ENCODE measurements at regions not wholly inside any gene's neighbourhood (a gene's known extent, or its start where the extent isn't known, plus 50 kb on each side); places are given as distances from the start of the nearest gene placed in this dataset.
A peak's percentile ranks its signal among the peaks of the same experiment; 100 is the strongest.

DNA sequence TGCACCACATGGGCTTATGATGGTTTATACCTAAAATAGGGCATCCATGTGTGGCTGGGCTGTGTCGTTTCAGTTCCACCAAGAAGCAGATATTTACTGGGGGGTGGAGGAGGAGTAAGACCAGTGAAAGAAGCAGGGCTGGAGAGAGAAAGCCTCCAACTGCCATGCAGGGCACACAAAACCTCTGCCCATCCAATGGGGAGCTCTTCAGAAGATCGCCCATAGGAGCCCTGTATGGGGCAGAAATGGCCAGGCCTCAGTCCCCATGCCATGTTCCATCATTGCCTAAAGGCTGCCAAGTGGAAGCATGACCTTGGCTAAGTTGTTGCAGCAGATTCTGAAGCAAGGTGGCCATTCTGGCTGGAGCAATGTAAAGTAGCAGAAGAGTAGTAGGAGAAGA is 277.0 kb downstream of the MEX3B start:
- ATAC-seq (replicated peaks in 6 of 8), result no peak
- in situ Hi-C loops (cut with MboI; ENCODE audit: low pct_unique_long_range_greater_than_20kb in 2 of 9, low sequenced_read_pairs in 9 of 9, unreplicated experiment in 9 of 9), result no loop called here

DNA sequence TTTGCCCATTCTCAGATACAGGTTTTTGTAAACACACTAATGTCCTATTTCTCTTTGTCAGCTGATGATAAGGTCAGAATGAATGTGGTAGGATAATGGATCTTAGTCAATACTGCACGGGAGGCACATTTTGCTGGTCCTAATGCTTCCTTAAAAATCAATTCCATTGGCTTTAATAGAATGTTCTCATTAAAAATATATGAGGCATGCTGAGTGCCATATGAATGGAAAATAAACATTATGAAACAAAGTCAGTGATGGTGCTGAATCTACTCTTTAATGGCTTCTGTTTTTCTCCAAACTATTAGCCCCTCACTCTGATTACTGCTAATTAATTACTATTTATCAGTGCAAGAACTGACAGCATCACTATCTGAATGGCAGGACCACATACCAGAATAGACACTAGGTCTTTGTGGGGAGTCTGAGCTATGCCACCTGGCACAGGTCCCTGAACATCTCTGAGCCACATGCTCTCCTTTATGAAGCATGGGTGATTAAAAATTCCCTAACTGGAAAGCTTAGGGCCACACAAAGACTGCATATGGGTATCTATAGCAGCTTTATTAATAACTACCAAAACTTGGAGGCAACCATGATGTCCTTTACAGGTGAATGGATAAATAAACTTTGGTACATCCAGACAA is 278.9 kb downstream of the MEX3B start:
- Histone ChIP-seq H3K27ac (no peak overlapping the region), H3K4me1 (replicated peaks in 1 of 2) (no peaks in the 10 kb centered on the region), H3K4me3 (no peak overlapping the region)
- in situ Hi-C loops (cut with MboI; ENCODE audit: low pct_unique_long_range_greater_than_20kb in 2 of 9, low sequenced_read_pairs in 9 of 9, unreplicated experiment in 9 of 9), result no loop called here
- 0 to 100% (median 53%) methylated on average over 1 of the region's 1 CpG; no CpG with 5 or more reads in 4 of the 10 experiments for WGBS, 10 experiments
- ATAC-seq (replicated peaks in 6 of 8), result no peak

More for the DNA sequence above, 277.0 kb downstream of the MEX3B start:
- WGBS, 10 experiments, result 0 to 100% (median 83%) methylated on average over 1 to 2 of the region's 2 CpGs; no CpG with 5 or more reads in 5 of the 10 experiments
- no peak overlapping the region for H3K27ac ChIP-seq
- H3K4me3 ChIP-seq, result no peak overlapping the region
- H3K4me1 ChIP-seq (replicated peaks in 1 of 2), result no peaks in the 10 kb centered on the region

- H3K4me1 ChIP-seq (replicated peaks in 1 of 2), result no peaks in the 10 kb centered on the region
- no peak overlapping the region for H3K27ac ChIP-seq
- in situ Hi-C loops (cut with MboI; ENCODE audit: low pct_unique_long_range_greater_than_20kb in 2 of 9, low sequenced_read_pairs in 9 of 9, unreplicated experiment in 9 of 9), result no loop called here
- 0 to 100% (median 90%) methylated on average over 1 to 2 of the region's 2 CpGs; no CpG with 5 or more reads in 1 of the 10 experiments for WGBS, 10 experiments
- H3K4me3 ChIP-seq, result no peak overlapping the region
- no peak for ATAC-seq (replicated peaks in 6 of 8)
Observed at GRCh38 chr15:81765816-81766215, 280.0 kb downstream of the MEX3B start.

DNA sequence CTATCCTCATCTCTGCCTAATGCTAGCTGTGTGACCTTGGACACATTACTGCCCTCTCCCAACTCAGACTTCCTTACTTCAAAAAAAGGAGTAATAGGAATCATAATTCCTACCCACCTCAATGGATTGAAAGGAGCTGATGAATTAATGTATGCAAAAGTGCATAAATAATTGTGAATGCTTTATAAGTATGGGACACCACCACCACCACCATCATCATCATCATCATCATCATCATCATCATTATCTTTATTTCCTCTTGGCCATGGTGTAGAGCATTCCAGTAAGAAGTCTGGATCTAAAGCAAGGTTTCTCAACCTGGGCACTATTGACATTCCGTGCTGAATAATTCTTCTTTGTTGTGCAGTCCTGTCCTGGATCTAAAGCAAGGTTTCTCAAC is 282.5 kb downstream of the MEX3B start:
- H3K4me3 ChIP-seq, result no peak overlapping the region
- H3K4me1 ChIP-seq (replicated peaks in 1 of 2), result peaks cover 2 to 6% of the 10 kb centered on the region in 2 donors
- no peak for ATAC-seq (replicated peaks in 6 of 8)
- H3K27ac ChIP-seq, result no peak overlapping the region
- WGBS, 10 experiments, result 0 to 100% (median 100%) methylated on average over 1 of the region's 1 CpG; no CpG with 5 or more reads in 3 of the 10 experiments
- in situ Hi-C loops (cut with MboI; ENCODE audit: low pct_unique_long_range_greater_than_20kb in 2 of 9, low sequenced_read_pairs in 9 of 9, unreplicated experiment in 9 of 9), result no loop called here

DNA sequence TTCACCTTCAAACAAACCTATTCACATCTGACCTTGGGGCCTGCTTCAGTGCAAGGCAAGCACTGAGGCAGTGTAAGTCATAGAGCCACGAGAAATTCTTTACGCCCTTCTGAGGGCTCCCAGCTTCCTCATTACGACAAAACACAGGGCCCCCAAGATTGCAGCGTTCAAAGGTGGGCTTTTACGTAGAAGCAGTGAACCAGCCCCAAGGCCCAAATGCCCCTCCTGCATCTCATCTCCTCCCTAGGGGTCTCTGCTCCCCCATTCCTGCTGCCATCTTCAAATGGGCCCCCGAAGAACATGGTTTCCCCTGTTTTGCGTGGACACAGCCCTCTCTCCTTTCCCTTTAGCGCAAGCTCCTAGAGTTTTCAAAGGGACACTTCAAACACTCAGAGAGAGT is 285.1 kb downstream of the MEX3B start:
- no peak overlapping the region for H3K4me3 ChIP-seq
- 35 to 100% (median 100%) methylated on average over 1 to 6 of the region's 8 CpGs; no CpG with 5 or more reads in 2 of the 10 experiments for WGBS, 10 experiments
- in situ Hi-C loops (cut with MboI; ENCODE audit: low pct_unique_long_range_greater_than_20kb in 2 of 9, low sequenced_read_pairs in 9 of 9, unreplicated experiment in 9 of 9), result no loop called here
- ATAC-seq (replicated peaks in 6 of 8), result no peak
- peaks cover 2 to 8% of the 10 kb centered on the region in 2 donors for H3K4me1 ChIP-seq (replicated peaks in 1 of 2)
- no peak overlapping the region for H3K27ac ChIP-seq

DNA sequence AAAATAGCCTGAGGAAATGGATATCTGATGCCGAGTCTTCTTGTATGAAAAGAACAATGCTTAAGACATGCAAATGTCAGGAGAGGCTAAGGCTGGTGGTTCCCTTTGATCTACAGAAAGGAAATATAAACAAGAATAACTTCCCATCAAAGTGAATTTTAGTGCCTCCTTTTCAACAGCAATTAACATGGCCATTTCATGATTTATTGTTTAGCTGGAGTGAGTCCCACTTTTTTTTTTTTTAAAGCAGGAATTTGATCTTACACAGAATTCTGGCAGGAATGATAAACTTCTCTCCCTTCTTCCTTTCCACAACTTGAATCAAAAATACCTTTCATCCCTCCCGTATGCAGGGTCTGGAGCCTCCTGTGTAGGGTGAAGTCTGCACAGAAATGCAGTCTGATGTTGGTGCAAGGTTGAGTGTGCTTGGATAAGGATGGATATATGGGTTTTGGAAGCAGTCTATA is 287.0 kb downstream of the MEX3B start:
- peak in 3 of 8 experiments; percentile 78 to 92 (median 78) for ATAC-seq (replicated peaks in 6 of 8)
- no peak overlapping the region for H3K27ac ChIP-seq
- in situ Hi-C loops (cut with MboI; ENCODE audit: low pct_unique_long_range_greater_than_20kb in 2 of 9, low sequenced_read_pairs in 9 of 9, unreplicated experiment in 9 of 9), result no loop called here
- peaks cover 2 to 8% of the 10 kb centered on the region in 2 donors for H3K4me1 ChIP-seq (replicated peaks in 1 of 2)
- 0 to 83% (median 33%) methylated on average over 1 to 2 of the region's 2 CpGs; no CpG with 5 or more reads in 3 of the 10 experiments for WGBS, 10 experiments
- no peak overlapping the region for H3K4me3 ChIP-seq

GRCh38 chr15:81755626-81756025 is 290.2 kb downstream of the MEX3B start:
- in situ Hi-C loops (cut with MboI; ENCODE audit: low pct_unique_long_range_greater_than_20kb in 2 of 9, low sequenced_read_pairs in 9 of 9, unreplicated experiment in 9 of 9), result no loop called here
- Histone ChIP-seq H3K4me3 (no peak overlapping the region), H3K4me1 (replicated peaks in 1 of 2) (peaks cover 31 to 38% of the 10 kb centered on the region in 2 donors), H3K27ac (no peak overlapping the region)
- WGBS, 10 experiments, result 33 to 100% (median 61%) methylated on average over 1 to 4 of the region's 4 CpGs; no CpG with 5 or more reads in 2 of the 10 experiments
- no peak for ATAC-seq (replicated peaks in 6 of 8)

GRCh38 chr15:81754078-81754477 is 291.7 kb downstream of the MEX3B start:
- Histone ChIP-seq H3K4me1 (replicated peaks in 1 of 2) (peaks cover 37 to 46% of the 10 kb centered on the region in 2 donors), H3K27ac (no peak overlapping the region), H3K4me3 (no peak overlapping the region)
- no peak for ATAC-seq (replicated peaks in 6 of 8)
- in situ Hi-C loops (cut with MboI; ENCODE audit: low pct_unique_long_range_greater_than_20kb in 2 of 9, low sequenced_read_pairs in 9 of 9, unreplicated experiment in 9 of 9), result no loop called here
- 0 to 67% (median 40%) methylated on average over 1 of the region's 1 CpG; no CpG with 5 or more reads in 5 of the 10 experiments for WGBS, 10 experiments

- peak; percentile 5 to 77 (median 33) for ATAC-seq (replicated peaks in 6 of 8)
- H3K4me1 ChIP-seq (replicated peaks in 1 of 2), result peaks cover 36 to 39% of the 10 kb centered on the region in 2 donors
- H3K4me3 ChIP-seq, result no peak overlapping the region
- in situ Hi-C loops (cut with MboI; ENCODE audit: low pct_unique_long_range_greater_than_20kb in 2 of 9, low sequenced_read_pairs in 9 of 9, unreplicated experiment in 9 of 9), result no loop called here
- 0 to 90% (median 47%) methylated on average over 1 to 3 of the region's 4 CpGs; no CpG with 5 or more reads in 4 of the 10 experiments for WGBS, 10 experiments
- peak overlapping the region in 1 of 2 donors; percentile 12 for H3K27ac ChIP-seq
Observed at GRCh38 chr15:81752974-81753373, 292.8 kb downstream of the MEX3B start.

GRCh38 chr15:81752546-81752942 is 293.3 kb downstream of the MEX3B start:
- Histone ChIP-seq H3K4me3 (no peak overlapping the region), H3K4me1 (replicated peaks in 1 of 2) (peaks cover 36 to 39% of the 10 kb centered on the region in 2 donors), H3K27ac (peak overlapping the region in 1 of 2 donors; percentile 12)
- peak; percentile 74 to 90 (median 80) for ATAC-seq (replicated peaks in 6 of 8)
- in situ Hi-C loops (cut with MboI; ENCODE audit: low pct_unique_long_range_greater_than_20kb in 2 of 9, low sequenced_read_pairs in 9 of 9, unreplicated experiment in 9 of 9), result no loop called here
- WGBS, 10 experiments, result 0 to 60% (median 13%) methylated on average over 1 to 3 of the region's 3 CpGs; no CpG with 5 or more reads in 2 of the 10 experiments

GRCh38 chr15:81751816-81752545 is 293.8 kb downstream of the MEX3B start:
- in situ Hi-C loops (cut with MboI; ENCODE audit: low pct_unique_long_range_greater_than_20kb in 2 of 9, low sequenced_read_pairs in 9 of 9, unreplicated experiment in 9 of 9), result no loop called here
- 19 to 95% (median 66%) methylated on average over 1 to 6 of the region's 6 CpGs for WGBS, 10 experiments
- Histone ChIP-seq H3K27ac (peak overlapping the region in 1 of 2 donors; percentile 64), H3K4me1 (replicated peaks in 1 of 2) (peaks cover 36 to 39% of the 10 kb centered on the region in 2 donors), H3K4me3 (no peak overlapping the region)
- ATAC-seq (replicated peaks in 6 of 8), result peak in 1 of 8 experiments; percentile 17

DNA sequence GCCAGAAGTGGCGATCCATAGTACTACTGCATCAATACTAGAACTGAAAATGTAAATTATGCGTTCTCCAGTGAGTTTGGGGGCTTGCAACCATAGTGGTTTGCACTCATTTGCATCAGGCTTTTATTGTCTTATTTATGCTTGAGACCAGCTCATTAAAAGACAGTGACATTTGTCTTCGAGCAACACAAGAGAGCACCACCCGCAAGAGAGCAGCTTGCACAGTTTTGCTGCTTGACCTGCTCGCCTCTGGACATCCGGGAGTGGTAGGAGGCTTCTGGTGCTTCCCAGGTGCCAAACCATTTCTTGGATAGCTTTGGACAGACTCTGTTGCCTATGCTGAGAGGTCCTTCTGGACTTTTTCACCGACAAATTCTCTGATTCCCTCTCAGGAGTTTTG is 294.6 kb downstream of the MEX3B start:
- ATAC-seq (replicated peaks in 6 of 8), result peak in 5 of 8 experiments; percentile 51 to 70 (median 62)
- peaks cover 36 to 39% of the 10 kb centered on the region in 2 donors for H3K4me1 ChIP-seq (replicated peaks in 1 of 2)
- 17 to 76% (median 56%) methylated on average over 1 to 6 of the region's 7 CpGs; no CpG with 5 or more reads in 2 of the 10 experiments for WGBS, 10 experiments
- H3K4me3 ChIP-seq, result no peak overlapping the region
- in situ Hi-C loops (cut with MboI; ENCODE audit: low pct_unique_long_range_greater_than_20kb in 2 of 9, low sequenced_read_pairs in 9 of 9, unreplicated experiment in 9 of 9), result no loop called here
- peak overlapping the region in 1 of 2 donors; percentile 64 for H3K27ac ChIP-seq

DNA sequence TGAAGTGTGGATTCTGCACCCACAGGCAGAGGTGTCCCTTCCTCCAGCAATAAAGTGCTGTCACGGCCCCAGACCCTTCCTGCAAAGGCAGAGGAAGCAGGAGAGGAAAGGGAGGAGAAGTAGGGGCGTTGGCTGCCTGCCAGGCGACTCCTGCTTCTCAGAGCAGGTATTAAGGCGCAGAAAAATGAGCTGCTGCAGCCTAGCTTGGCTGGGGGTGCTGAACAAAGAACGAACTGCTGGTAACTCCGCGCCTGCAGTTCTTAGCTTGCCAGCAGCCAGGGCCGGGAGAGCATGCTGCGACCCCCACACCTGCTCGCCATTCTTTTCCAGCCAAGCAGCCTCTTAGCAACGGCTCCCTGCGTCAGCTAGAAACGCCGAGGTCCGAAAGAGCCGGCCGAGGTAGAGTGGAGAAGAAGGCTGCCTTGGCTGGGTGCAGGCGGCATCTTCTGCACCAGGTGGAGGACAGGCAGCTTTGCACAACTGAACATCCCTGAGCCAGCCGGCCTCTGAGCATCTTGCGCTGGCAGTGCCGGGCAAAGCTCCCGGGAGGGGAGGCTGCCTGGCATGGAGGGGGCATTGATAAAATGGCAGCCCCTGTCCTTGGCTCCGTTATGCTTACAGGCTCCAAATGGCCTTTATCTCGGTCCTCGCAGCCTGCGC is 296.0 kb downstream of the MEX3B start:
- Histone ChIP-seq H3K4me3 (no peak overlapping the region), H3K27ac (peak overlapping the region in 1 of 2 donors; percentile 4), H3K4me1 (replicated peaks in 1 of 2) (peaks cover 36 to 39% of the 10 kb centered on the region in 2 donors)
- ATAC-seq (replicated peaks in 6 of 8), result peak in 1 of 8 experiments; percentile 14
- in situ Hi-C loops (cut with MboI; ENCODE audit: low pct_unique_long_range_greater_than_20kb in 2 of 9, low sequenced_read_pairs in 9 of 9, unreplicated experiment in 9 of 9), result no loop called here
- 46 to 100% (median 81%) methylated on average over 1 to 20 of the region's 26 CpGs; no CpG with 5 or more reads in 2 of the 10 experiments for WGBS, 10 experiments

Data from motor neuron (in vitro differentiated cells).